RWPE2 (cell line): ENCODE measurements at regions not wholly inside any gene's neighbourhood (a gene's known extent, or its start where the extent isn't known, plus 50 kb on each side); places are given as distances from the start of the nearest gene placed in this dataset.
"Not testable (repeated sequence)": the region's sequence is repeated elsewhere in the genome, so short reads cannot be mapped to it uniquely, and the experiment has no call there.

Experiments
- ATAC-seq: fragments of 200-7000 bp; cut with Tn5 transposase; 3 replicates; pipeline ENCODE4 v1.9.1; 2021; ENCODE audit warnings: low read depth
- DNase-seq: peaks from one replicate; pipeline ENCODE4 v3.0.0-alpha.2; 2020; ENCODE audit warnings: low spot score
- H3K27ac ChIP-seq: fragments of 450-650 bp; 2 replicates; pipeline ENCODE4 v1.5.1; 2017; ENCODE audit warnings: mild to moderate bottlenecking; ENCODE audit not compliant: poor library complexity, severe bottlenecking
- H3K27me3 ChIP-seq: fragments of 250-450 bp; sonication (Bioruptor Pico); 2 replicates; pipeline ENCODE4 v1.5.1; 2021; ENCODE audit warnings: mild to moderate bottlenecking, moderate library complexity; ENCODE audit not compliant: insufficient read depth, poor library complexity, severe bottlenecking
- H3K36me3 ChIP-seq: fragments of 250-450 bp; sonication (Bioruptor Pico); 2 replicates; pipeline ENCODE4 v1.5.1; 2020; ENCODE audit warnings: low read depth, mild to moderate bottlenecking, moderate library complexity
- H3K4me1 ChIP-seq: fragments of 250-450 bp; sonication (Bioruptor Pico); 2 replicates; pipeline ENCODE4 v1.5.1; 2021; ENCODE audit warnings: mild to moderate bottlenecking, moderate library complexity; ENCODE audit not compliant: insufficient read depth, poor library complexity, severe bottlenecking
- H3K4me3 ChIP-seq: fragments of 250-450 bp; sonication (Bioruptor Pico); 2 replicates; pipeline ENCODE4 v1.5.1; 2021; ENCODE audit warnings: mild to moderate bottlenecking, moderate library complexity; ENCODE audit not compliant: severe bottlenecking
- H3K9me3 ChIP-seq: fragments of 250-450 bp; sonication (Bioruptor Pico); 2 replicates; pipeline ENCODE4 v1.5.1; 2021; ENCODE audit warnings: mild to moderate bottlenecking, moderate library complexity; ENCODE audit not compliant: severe bottlenecking
- CTCF ChIP-seq: fragments of 450-650 bp; IDR thresholded peaks from one replicate; pipeline ENCODE4 v1.5.1; 2017; ENCODE audit warnings: mild to moderate bottlenecking, moderate library complexity; ENCODE audit not compliant: poor library complexity, severe bottlenecking

- H3K36me3 ChIP-seq, result no peaks in the 10 kb centered on the region
- no peaks in the 10 kb centered on the region for H3K27me3 ChIP-seq
- no peak overlapping the region for H3K4me3 ChIP-seq
- ATAC-seq (no peak), DNase-seq (no peak)
- H3K9me3 ChIP-seq, result no peaks in the 10 kb centered on the region
- H3K27ac ChIP-seq, result no peak overlapping the region
- no peaks in the 10 kb centered on the region for H3K4me1 ChIP-seq
- TF ChIP-seq CTCF, result no peak
Measured at GRCh38 chr2:103176294-103176915, 414.6 kb downstream of the TMEM182 start.

- Histone ChIP-seq H3K27me3 (no peaks in the 10 kb centered on the region), H3K27ac (no peak overlapping the region), H3K36me3 (no peaks in the 10 kb centered on the region), H3K4me3 (no peak overlapping the region), H3K9me3 (no peaks in the 10 kb centered on the region), H3K4me1 (no peaks in the 10 kb centered on the region)
- TF ChIP-seq CTCF, result no peak
- DNase-seq (no peak), ATAC-seq (no peak)
Measured at GRCh38 chr2:103179798-103180197, 418.0 kb downstream of the TMEM182 start.

GRCh38 chr2:103183061-103183460 is 421.2 kb downstream of the TMEM182 start:
- H3K27me3 ChIP-seq, result no peaks in the 10 kb centered on the region
- no peak overlapping the region for H3K4me3 ChIP-seq
- no peak for ATAC-seq
- TF ChIP-seq CTCF, result peak; percentile 15
- DNase-seq, result no peak
- no peaks in the 10 kb centered on the region for H3K4me1 ChIP-seq
- no peaks in the 10 kb centered on the region for H3K9me3 ChIP-seq
- no peaks in the 10 kb centered on the region for H3K36me3 ChIP-seq
- H3K27ac ChIP-seq, result no peak overlapping the region

GRCh38 chr2:103196802-103197201 is 435.0 kb downstream of the TMEM182 start:
- Histone ChIP-seq H3K4me3 (no peak overlapping the region), H3K4me1 (no peaks in the 10 kb centered on the region), H3K36me3 (no peaks in the 10 kb centered on the region), H3K9me3 (no peaks in the 10 kb centered on the region), H3K27me3 (peaks cover 3% of the 10 kb centered on the region), H3K27ac (no peak overlapping the region)
- TF ChIP-seq CTCF, result no peak
- DNase-seq, result no peak
- no peak for ATAC-seq

- not testable (repeated sequence) for ATAC-seq, H3K27ac ChIP-seq, H3K4me1 ChIP-seq, H3K36me3 ChIP-seq, H3K9me3 ChIP-seq, DNase-seq, H3K4me3 ChIP-seq, H3K27me3 ChIP-seq
Measured at GRCh38 chr2:103200774-103201173, 438.9 kb downstream of the TMEM182 start.
